NB4 (cell line): ENCODE measurements at regions not wholly inside any gene's neighbourhood (a gene's known extent, or its start where the extent isn't known, plus 50 kb on each side); places are given as distances from the start of the nearest gene placed in this dataset.

ENCODE experiments used
- CTCF ChIP-seq: IDR thresholded peaks from one replicate; pipeline ENCODE4 v1.5.1; 2012; ENCODE audit warnings: low read depth, low read length
- POLR2A ChIP-seq: IDR thresholded peaks from 2 replicates; pipeline ENCODE4 v1.6.1; 2011; ENCODE audit warnings: mild to moderate bottlenecking; ENCODE audit not compliant: insufficient read length; ENCODE audit errors: extremely low read depth

- TF ChIP-seq CTCF (no peak), POLR2A (no peak)
These were observed 445.5 kb upstream of the FBXO33 start for GRCh38 chr14:39877577-39878190.
